GM12865 (cell line): ENCODE measurements at regions not wholly inside any gene's neighbourhood (a gene's known extent, or its start where the extent isn't known, plus 50 kb on each side); places are given as distances from the start of the nearest gene placed in this dataset.

Source experiments
- DNase-seq: peaks from one replicate; pipeline ENCODE4 v3.0.0; 2010; ENCODE audit warnings: low read depth
- H3K4me3 ChIP-seq: 2 replicates; pipeline ENCODE4 v1.5.1; 2011; ENCODE audit warnings: mild to moderate bottlenecking, low read depth, low read length, control low read depth
- CTCF ChIP-seq: IDR thresholded peaks from 2 replicates; pipeline ENCODE4 v1.5.1; 2011; ENCODE audit warnings: low read length, control low read depth, low read depth, inconsistent platforms; ENCODE audit not compliant: insufficient read depth; ENCODE audit errors: missing control alignments

DNA sequence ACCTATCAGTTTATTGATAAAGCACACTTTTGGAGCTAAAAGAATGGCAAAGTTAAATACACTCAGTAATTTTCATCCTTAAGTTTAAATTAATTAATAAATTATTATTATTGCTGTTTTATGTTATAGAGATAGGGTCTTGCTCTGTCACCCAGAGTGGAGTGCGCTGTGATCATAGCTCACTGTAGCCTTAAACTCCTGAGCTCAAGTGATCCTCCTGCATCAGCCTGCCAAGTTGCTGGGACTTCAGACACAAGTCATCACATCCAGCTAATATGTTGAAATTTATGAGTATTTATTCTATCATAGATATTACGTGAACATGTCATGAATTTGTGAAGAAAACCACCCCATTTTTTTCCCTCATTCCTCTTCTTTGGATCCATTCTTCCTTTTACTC, 64.2 kb downstream of the GJA1 start:
- TF ChIP-seq CTCF = no peak
- no peak for DNase-seq
- H3K4me3 ChIP-seq = no peak overlapping the region

- no peak for TF ChIP-seq CTCF
- H3K4me3 ChIP-seq = no peak overlapping the region
- no peak for DNase-seq
These were observed 68.1 kb downstream of the GJA1 start for GRCh38 chr6:121503589-121503991.

- H3K4me3 ChIP-seq = no peak overlapping the region
- TF ChIP-seq CTCF = no peak
- DNase-seq = no peak
These were observed 68.8 kb downstream of the GJA1 start for GRCh38 chr6:121504227-121504626.

DNA sequence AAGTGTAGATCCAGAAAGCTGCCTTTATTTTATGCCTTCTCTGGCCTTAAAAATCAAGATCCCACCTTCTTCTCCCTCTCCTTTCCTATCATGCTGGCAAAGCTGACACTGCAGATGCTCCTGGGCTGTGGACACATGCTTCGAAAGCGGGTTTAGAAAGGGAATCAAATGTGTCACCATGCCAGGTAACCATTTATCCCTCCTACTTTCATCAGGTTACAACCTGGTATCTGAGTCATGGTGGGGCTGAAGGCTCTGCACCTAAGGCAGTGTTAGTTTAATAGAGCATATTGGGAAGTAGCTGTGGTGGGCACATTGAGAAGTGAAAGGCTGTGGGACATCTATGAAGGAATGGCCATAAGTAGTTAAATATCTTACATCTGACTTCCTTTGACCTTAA, 69.8 kb downstream of the GJA1 start:
- no peak for TF ChIP-seq CTCF
- DNase-seq = no peak
- no peak overlapping the region for H3K4me3 ChIP-seq

- DNase-seq = no peak
- TF ChIP-seq CTCF = no peak
- no peak overlapping the region for H3K4me3 ChIP-seq
These were observed 71.6 kb downstream of the GJA1 start for GRCh38 chr6:121506761-121507754.

GRCh38 chr6:121510568-121511177, 75.2 kb downstream of the GJA1 start:
- no peak overlapping the region for H3K4me3 ChIP-seq
- no peak for DNase-seq
- no peak for TF ChIP-seq CTCF
